Ovary (tissue), 7 donors: ENCODE measurements at regions not wholly inside any gene's neighbourhood (a gene's known extent, or its start where the extent isn't known, plus 50 kb on each side); places are given as distances from the start of the nearest gene placed in this dataset.

ENCODE experiments used
- DNase-seq, 5 donors: peaks; one replicate each; pipeline ENCODE4 v3.0.0-alpha.2; 2019 to 2020
- H3K27ac ChIP-seq, 2 donors: fragments of 200-600 bp; one replicate each; pipeline versions ENCODE4 v1.5.1 to v1.8.0; 2019 to 2022
- H3K27me3 ChIP-seq: fragments of 200-600 bp; one replicate; pipeline ENCODE4 v1.8.0; 2022
- H3K36me3 ChIP-seq: fragments of 200-600 bp; sonication (generic); one replicate; pipeline ENCODE4 v1.5.1; 2019
- H3K4me1 ChIP-seq: one replicate; pipeline ENCODE4 v1.8.1; 2013; ENCODE audit warnings: mild to moderate bottlenecking, moderate library complexity; ENCODE audit not compliant: insufficient read depth
- H3K4me3 ChIP-seq: fragments of 200-600 bp; sonication (generic); one replicate; pipeline ENCODE4 v1.5.1; 2017
- H3K9me3 ChIP-seq, 2 donors: fragments of 200-600 bp in 1 of 2; sonication (generic) in 1 of 2; one replicate each; pipeline versions ENCODE4 v1.5.1 to v1.8.1; 2013 to 2019; ENCODE audit warnings: mild to moderate bottlenecking in 1 of 2, moderate library complexity in 1 of 2
- CTCF ChIP-seq, 3 donors: fragments of 450-650 bp in 2 of 3; fragments of 200-600 bp in 1 of 3; IDR thresholded peaks; one replicate each; pipeline versions ENCODE4 v1.5.1 to v1.8.0; 2016 to 2022; ENCODE audit warnings: antibody characterized with exemption in 3 of 3, mild to moderate bottlenecking in 1 of 3
- EP300 ChIP-seq: sonication (generic); formaldehyde crosslinking; IDR thresholded peaks from one replicate; pipeline ENCODE4 v1.6.1; 2017; ENCODE audit warnings: antibody characterized with exemption
- POLR2A ChIP-seq: fragments of 450-650 bp; IDR thresholded peaks from one replicate; pipeline ENCODE4 v1.6.1; 2017; ENCODE audit warnings: antibody characterized with exemption, mild to moderate bottlenecking, moderate library complexity
- WGBS, 3 donors: extraction: QIAGEN DNeasy Blood & Tissue Kit in 1 of 3; methylation state at CpG; one replicate each; pipeline versions ENCODE4 v1.1.5 to v1.1.7; 2013 to 2017; 5-methylcytosine and 5-hydroxymethylcytosine counted together
- intact Hi-C, 4 donors: fragments of 100-400 bp; cut with DNase I; formaldehyde crosslinking; loops; one replicate each; pipeline versions ENCODE4 v1.11.0 to v1.15.1; 2022 to 2023
- donor health status: DM: no; HTN: no; CAD: no; lungs with moderate emphysema.
- donor health status: DM: no; HTN: no; CAD: no.
- donor health status: Bipolar disorder and iron deficiency.
- donor health status: DM: no; HTN: no; CAD: no.
- donor health status: DM: yes; HTN: yes; CAD: no.

GRCh38 chr2:67626656-67627055 is 229.5 kb downstream of the ETAA1 start:
- H3K4me1 ChIP-seq, result no peaks in the 10 kb centered on the region
- H3K9me3 ChIP-seq, result no peaks in the 10 kb centered on the region
- no peak overlapping the region for H3K4me3 ChIP-seq
- no peak overlapping the region for H3K27ac ChIP-seq
- DNase-seq, result no peak
- 69 to 73% (median 70%) methylated on average over 4 of the region's 4 CpGs for WGBS, 3 donors
- H3K27me3 ChIP-seq, result no peaks in the 10 kb centered on the region
- H3K36me3 ChIP-seq, result no peaks in the 10 kb centered on the region
- intact Hi-C loops, result no loop called here
- TF ChIP-seq CTCF (IDR thresholded peaks at IDR 0.05) (no peak), EP300 (no peak), POLR2A (no peak)

GRCh38 chr2:67627456-67628207 is 230.5 kb downstream of the ETAA1 start:
- DNase-seq, result no peak
- TF ChIP-seq POLR2A (no peak), CTCF (IDR thresholded peaks at IDR 0.05) (no peak), EP300 (no peak)
- 92 to 93% (median 93%) methylated on average over 3 of the region's 3 CpGs for WGBS, 3 donors
- no peak overlapping the region for H3K27ac ChIP-seq
- no peaks in the 10 kb centered on the region for H3K36me3 ChIP-seq
- intact Hi-C loops, result no loop called here
- no peak overlapping the region for H3K4me3 ChIP-seq
- H3K27me3 ChIP-seq, result no peaks in the 10 kb centered on the region
- H3K4me1 ChIP-seq, result no peaks in the 10 kb centered on the region
- H3K9me3 ChIP-seq, result no peaks in the 10 kb centered on the region

- DNase-seq, result no peak
- Histone ChIP-seq H3K4me3 (no peak overlapping the region), H3K27me3 (no peaks in the 10 kb centered on the region), H3K9me3 (no peaks in the 10 kb centered on the region), H3K27ac (no peak overlapping the region), H3K4me1 (no peaks in the 10 kb centered on the region), H3K36me3 (no peaks in the 10 kb centered on the region)
- intact Hi-C loops, result no loop called here
- 77 to 91% (median 80%) methylated on average over 1 of the region's 1 CpG for WGBS, 3 donors
- TF ChIP-seq CTCF (IDR thresholded peaks at IDR 0.05), result no peak
- no peak for TF ChIP-seq POLR2A
- no peak for TF ChIP-seq EP300
Measured at GRCh38 chr2:67628892-67629291, 231.8 kb downstream of the ETAA1 start.

- DNase-seq, result no peak
- Histone ChIP-seq H3K4me1 (no peaks in the 10 kb centered on the region), H3K9me3 (no peaks in the 10 kb centered on the region), H3K4me3 (no peak overlapping the region), H3K36me3 (no peaks in the 10 kb centered on the region), H3K27me3 (no peaks in the 10 kb centered on the region), H3K27ac (no peak overlapping the region)
- TF ChIP-seq CTCF (IDR thresholded peaks at IDR 0.05), result no peak
- TF ChIP-seq EP300, result no peak
- no peak for TF ChIP-seq POLR2A
- intact Hi-C loops, result no loop called here
Measured at GRCh38 chr2:67631483-67631882, 234.3 kb downstream of the ETAA1 start.
